HEK293 (cell line): ENCODE measurements at regions not wholly inside any gene's neighbourhood (a gene's known extent, or its start where the extent isn't known, plus 50 kb on each side); places are given as distances from the start of the nearest gene placed in this dataset.

Source experiments
- CTCF ChIA-PET: fragments of 350-600 bp; formaldehyde crosslinking; extraction: SDS; loops from one replicate; lab custom pipeline; 2021; ENCODE audit warnings: antibody characterized with exemption; lab: Yijun Ruan, JAX
- POLR2A ChIA-PET: fragments of 300-600 bp; formaldehyde crosslinking; extraction: SDS; loops from one replicate; lab custom pipeline; 2020; ENCODE audit warnings: antibody characterized with exemption, inconsistent platforms; lab: Yijun Ruan, JAX
- H3K27ac ChIP-seq: fragments of 200-500 bp; sonication (Bioruptor generic); 2 replicates; pipeline ENCODE4 v1.5.1; 2014; ENCODE audit warnings: low read depth, low read length, control low read depth, inconsistent platforms; ENCODE audit errors: extremely low read depth
- H3K36me3 ChIP-seq, 2 experiments: fragments of 200-500 bp in 1 of 2; sonication (Bioruptor generic) in 1 of 2; 1 replicate in 1 of 2; 2 replicates in 1 of 2; pipeline ENCODE4 v1.5.1; 2014 to 2017; ENCODE audit warnings: inconsistent platforms in 2 of 2, low read length in 2 of 2; ENCODE audit not compliant: control insufficient read depth in 2 of 2, insufficient read depth in 1 of 2
- H3K4me1 ChIP-seq: fragments of 200-500 bp; sonication (Bioruptor generic); 2 replicates; pipeline ENCODE4 v1.5.1; 2014; ENCODE audit warnings: mild to moderate bottlenecking, low read length, inconsistent platforms; ENCODE audit not compliant: control insufficient read depth, insufficient read depth
- H3K4me3 ChIP-seq: 2 replicates; pipeline ENCODE4 v1.5.1; 2011; ENCODE audit warnings: low read depth, mild to moderate bottlenecking, control low read depth, low read length, moderate library complexity
- H3K9me3 ChIP-seq: fragments of 200-500 bp; sonication (Bioruptor generic); 2 replicates; pipeline ENCODE4 v1.5.1; 2014; ENCODE audit warnings: low read depth, low read length, inconsistent platforms; ENCODE audit not compliant: control insufficient read depth, insufficient read depth
- BCL6B ChIP-seq: fragments of 450-650 bp; formaldehyde crosslinking; IDR thresholded peaks from 2 replicates; pipeline ENCODE4 v1.5.1; 2017; ENCODE audit warnings: missing biosample characterization, missing genetic modification characterization
- GLIS1 ChIP-seq: fragments of 450-650 bp; formaldehyde crosslinking; IDR thresholded peaks from 2 replicates; pipeline ENCODE4 v1.5.1; 2016; ENCODE audit warnings: missing biosample characterization, missing genetic modification characterization
- SETDB1 ChIP-seq: IDR thresholded peaks from one replicate; pipeline ENCODE4 v1.6.1; 2017; ENCODE audit warnings: mild to moderate bottlenecking, low read length, moderate library complexity, mixed read lengths; ENCODE audit not compliant: insufficient read length
- ZBTB17 ChIP-seq: fragments of 450-650 bp; formaldehyde crosslinking; IDR thresholded peaks from 2 replicates; pipeline ENCODE4 v1.5.1; 2016; ENCODE audit warnings: missing biosample characterization, missing genetic modification characterization
- ZFHX2 ChIP-seq: fragments of 450-650 bp; formaldehyde crosslinking; conservative IDR thresholded peaks from 2 replicates; pipeline ENCODE4 v1.5.1; 2016; ENCODE audit warnings: missing biosample characterization, missing genetic modification characterization
- ZFP37 ChIP-seq: fragments of 450-650 bp; formaldehyde crosslinking; IDR thresholded peaks from 2 replicates; pipeline ENCODE4 v1.5.1; 2016; ENCODE audit warnings: missing biosample characterization, missing genetic modification characterization
- ZNF211 ChIP-seq: fragments of 450-650 bp; formaldehyde crosslinking; IDR thresholded peaks from 2 replicates; pipeline ENCODE4 v1.5.1; 2016; ENCODE audit warnings: low read depth, missing biosample characterization, missing genetic modification characterization
- ZNF223 ChIP-seq: fragments of 450-650 bp; formaldehyde crosslinking; IDR thresholded peaks from 2 replicates; pipeline ENCODE4 v1.5.1; 2016; ENCODE audit warnings: missing biosample characterization, missing genetic modification characterization
- ZNF280C ChIP-seq: fragments of 450-650 bp; formaldehyde crosslinking; IDR thresholded peaks from 2 replicates; pipeline ENCODE4 v1.5.1; 2016; ENCODE audit warnings: missing biosample characterization, missing genetic modification characterization
- ZNF335 ChIP-seq: fragments of 450-650 bp; formaldehyde crosslinking; conservative IDR thresholded peaks from 2 replicates; pipeline ENCODE4 v1.5.1; 2016; ENCODE audit warnings: missing biosample characterization, missing genetic modification characterization
- ZNF529 ChIP-seq: fragments of 450-650 bp; formaldehyde crosslinking; IDR thresholded peaks from 2 replicates; pipeline ENCODE4 v1.5.1; 2017; ENCODE audit warnings: missing genetic modification characterization, missing biosample characterization; ENCODE audit not compliant: insufficient replicate concordance
- ZNF560 ChIP-seq: fragments of 450-650 bp; formaldehyde crosslinking; IDR thresholded peaks from 2 replicates; pipeline ENCODE4 v1.5.1; 2017; ENCODE audit warnings: missing biosample characterization, missing genetic modification characterization, borderline replicate concordance
- ZNF623 ChIP-seq: fragments of 450-650 bp; formaldehyde crosslinking; IDR thresholded peaks from 2 replicates; pipeline ENCODE4 v1.5.1; 2016; ENCODE audit warnings: missing biosample characterization, missing genetic modification characterization
- ZSCAN30 ChIP-seq: fragments of 450-650 bp; IDR thresholded peaks from 2 replicates; pipeline ENCODE4 v1.5.1; 2018; ENCODE audit warnings: missing biosample characterization, mild to moderate bottlenecking, missing genetic modification characterization, moderate library complexity
- TF ChIP-seq, protein P1 (sequence below): fragments of 450-650 bp; formaldehyde crosslinking; IDR thresholded peaks from 2 replicates; pipeline ENCODE4 v1.5.1; 2016; ENCODE audit warnings: missing biosample characterization, missing genetic modification characterization, borderline replicate concordance
- TF ChIP-seq, protein P2 (sequence below): fragments of 450-650 bp; formaldehyde crosslinking; IDR thresholded peaks from 2 replicates; pipeline ENCODE4 v1.5.1; 2016; ENCODE audit warnings: missing biosample characterization, missing genetic modification characterization, borderline replicate concordance
- TF ChIP-seq, protein P3 (sequence below): fragments of 450-650 bp; formaldehyde crosslinking; IDR thresholded peaks from 2 replicates; pipeline ENCODE4 v1.5.1; 2016; ENCODE audit warnings: missing biosample characterization, missing genetic modification characterization

GRCh38 chr7:131620673-131621609 lies 64.5 kb upstream of the PODXL start (continued):
- TF ChIP-seq ZNF280C, result peak; percentile 74; the same call in 1 of the 2 replicates

GRCh38 chr7:131619336-131620305 lies 63.2 kb upstream of the PODXL start:
- no peak overlapping the region for H3K4me3 ChIP-seq
- TF ChIP-seq ZBTB17 (tag by site-specific recombination), result no peak
- no peak for TF ChIP-seq ZNF560 (tag by site-specific recombination)
- no peak for TF ChIP-seq ZFHX2 (tag by site-specific recombination)
- TF ChIP-seq, protein P1, sequence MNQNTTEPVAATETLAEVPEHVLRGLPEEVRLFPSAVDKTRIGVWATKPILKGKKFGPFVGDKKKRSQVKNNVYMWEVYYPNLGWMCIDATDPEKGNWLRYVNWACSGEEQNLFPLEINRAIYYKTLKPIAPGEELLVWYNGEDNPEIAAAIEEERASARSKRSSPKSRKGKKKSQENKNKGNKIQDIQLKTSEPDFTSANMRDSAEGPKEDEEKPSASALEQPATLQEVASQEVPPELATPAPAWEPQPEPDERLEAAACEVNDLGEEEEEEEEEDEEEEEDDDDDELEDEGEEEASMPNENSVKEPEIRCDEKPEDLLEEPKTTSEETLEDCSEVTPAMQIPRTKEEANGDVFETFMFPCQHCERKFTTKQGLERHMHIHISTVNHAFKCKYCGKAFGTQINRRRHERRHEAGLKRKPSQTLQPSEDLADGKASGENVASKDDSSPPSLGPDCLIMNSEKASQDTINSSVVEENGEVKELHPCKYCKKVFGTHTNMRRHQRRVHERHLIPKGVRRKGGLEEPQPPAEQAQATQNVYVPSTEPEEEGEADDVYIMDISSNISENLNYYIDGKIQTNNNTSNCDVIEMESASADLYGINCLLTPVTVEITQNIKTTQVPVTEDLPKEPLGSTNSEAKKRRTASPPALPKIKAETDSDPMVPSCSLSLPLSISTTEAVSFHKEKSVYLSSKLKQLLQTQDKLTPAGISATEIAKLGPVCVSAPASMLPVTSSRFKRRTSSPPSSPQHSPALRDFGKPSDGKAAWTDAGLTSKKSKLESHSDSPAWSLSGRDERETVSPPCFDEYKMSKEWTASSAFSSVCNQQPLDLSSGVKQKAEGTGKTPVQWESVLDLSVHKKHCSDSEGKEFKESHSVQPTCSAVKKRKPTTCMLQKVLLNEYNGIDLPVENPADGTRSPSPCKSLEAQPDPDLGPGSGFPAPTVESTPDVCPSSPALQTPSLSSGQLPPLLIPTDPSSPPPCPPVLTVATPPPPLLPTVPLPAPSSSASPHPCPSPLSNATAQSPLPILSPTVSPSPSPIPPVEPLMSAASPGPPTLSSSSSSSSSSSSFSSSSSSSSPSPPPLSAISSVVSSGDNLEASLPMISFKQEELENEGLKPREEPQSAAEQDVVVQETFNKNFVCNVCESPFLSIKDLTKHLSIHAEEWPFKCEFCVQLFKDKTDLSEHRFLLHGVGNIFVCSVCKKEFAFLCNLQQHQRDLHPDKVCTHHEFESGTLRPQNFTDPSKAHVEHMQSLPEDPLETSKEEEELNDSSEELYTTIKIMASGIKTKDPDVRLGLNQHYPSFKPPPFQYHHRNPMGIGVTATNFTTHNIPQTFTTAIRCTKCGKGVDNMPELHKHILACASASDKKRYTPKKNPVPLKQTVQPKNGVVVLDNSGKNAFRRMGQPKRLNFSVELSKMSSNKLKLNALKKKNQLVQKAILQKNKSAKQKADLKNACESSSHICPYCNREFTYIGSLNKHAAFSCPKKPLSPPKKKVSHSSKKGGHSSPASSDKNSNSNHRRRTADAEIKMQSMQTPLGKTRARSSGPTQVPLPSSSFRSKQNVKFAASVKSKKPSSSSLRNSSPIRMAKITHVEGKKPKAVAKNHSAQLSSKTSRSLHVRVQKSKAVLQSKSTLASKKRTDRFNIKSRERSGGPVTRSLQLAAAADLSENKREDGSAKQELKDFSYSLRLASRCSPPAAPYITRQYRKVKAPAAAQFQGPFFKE (tag by site-specific recombination), result no peak
- TF ChIP-seq ZNF335 (tag by site-specific recombination), result no peak
- TF ChIP-seq SETDB1, result no peak
- TF ChIP-seq ZSCAN30, result no peak
- TF ChIP-seq, protein P2, sequence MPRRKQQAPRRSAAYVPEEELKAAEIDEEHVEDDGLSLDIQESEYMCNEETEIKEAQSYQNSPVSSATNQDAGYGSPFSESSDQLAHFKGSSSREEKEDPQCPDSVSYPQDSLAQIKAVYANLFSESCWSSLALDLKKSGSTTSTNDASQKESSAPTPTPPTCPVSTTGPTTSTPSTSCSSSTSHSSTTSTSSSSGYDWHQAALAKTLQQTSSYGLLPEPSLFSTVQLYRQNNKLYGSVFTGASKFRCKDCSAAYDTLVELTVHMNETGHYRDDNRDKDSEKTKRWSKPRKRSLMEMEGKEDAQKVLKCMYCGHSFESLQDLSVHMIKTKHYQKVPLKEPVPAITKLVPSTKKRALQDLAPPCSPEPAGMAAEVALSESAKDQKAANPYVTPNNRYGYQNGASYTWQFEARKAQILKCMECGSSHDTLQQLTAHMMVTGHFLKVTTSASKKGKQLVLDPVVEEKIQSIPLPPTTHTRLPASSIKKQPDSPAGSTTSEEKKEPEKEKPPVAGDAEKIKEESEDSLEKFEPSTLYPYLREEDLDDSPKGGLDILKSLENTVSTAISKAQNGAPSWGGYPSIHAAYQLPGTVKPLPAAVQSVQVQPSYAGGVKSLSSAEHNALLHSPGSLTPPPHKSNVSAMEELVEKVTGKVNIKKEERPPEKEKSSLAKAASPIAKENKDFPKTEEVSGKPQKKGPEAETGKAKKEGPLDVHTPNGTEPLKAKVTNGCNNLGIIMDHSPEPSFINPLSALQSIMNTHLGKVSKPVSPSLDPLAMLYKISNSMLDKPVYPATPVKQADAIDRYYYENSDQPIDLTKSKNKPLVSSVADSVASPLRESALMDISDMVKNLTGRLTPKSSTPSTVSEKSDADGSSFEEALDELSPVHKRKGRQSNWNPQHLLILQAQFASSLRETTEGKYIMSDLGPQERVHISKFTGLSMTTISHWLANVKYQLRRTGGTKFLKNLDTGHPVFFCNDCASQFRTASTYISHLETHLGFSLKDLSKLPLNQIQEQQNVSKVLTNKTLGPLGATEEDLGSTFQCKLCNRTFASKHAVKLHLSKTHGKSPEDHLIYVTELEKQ, result no peak
- TF ChIP-seq ZNF223 (tag by site-specific recombination), result no peak
- no peak for TF ChIP-seq BCL6B (tag by site-specific recombination)
- TF ChIP-seq GLIS1 (tag by site-specific recombination), result no peak
- no peak for TF ChIP-seq ZNF211 (tag by site-specific recombination)
- TF ChIP-seq ZNF623 (tag by site-specific recombination), result no peak
- TF ChIP-seq ZFP37 (tag by site-specific recombination), result no peak
- TF ChIP-seq, protein P3, sequence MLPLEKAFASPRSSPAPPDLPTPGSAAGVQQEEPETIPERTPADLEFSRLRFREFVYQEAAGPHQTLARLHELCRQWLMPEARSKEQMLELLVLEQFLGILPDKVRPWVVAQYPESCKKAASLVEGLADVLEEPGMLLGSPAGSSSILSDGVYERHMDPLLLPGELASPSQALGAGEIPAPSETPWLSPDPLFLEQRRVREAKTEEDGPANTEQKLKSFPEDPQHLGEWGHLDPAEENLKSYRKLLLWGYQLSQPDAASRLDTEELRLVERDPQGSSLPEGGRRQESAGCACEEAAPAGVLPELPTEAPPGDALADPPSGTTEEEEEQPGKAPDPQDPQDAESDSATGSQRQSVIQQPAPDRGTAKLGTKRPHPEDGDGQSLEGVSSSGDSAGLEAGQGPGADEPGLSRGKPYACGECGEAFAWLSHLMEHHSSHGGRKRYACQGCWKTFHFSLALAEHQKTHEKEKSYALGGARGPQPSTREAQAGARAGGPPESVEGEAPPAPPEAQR (tag by site-specific recombination), result no peak
- no peak for TF ChIP-seq ZNF529 (tag by site-specific recombination)
- no peaks in the 10 kb centered on the region for H3K9me3 ChIP-seq
- ChIA-PET CTCF (no interaction called here), POLR2A (no interaction called here)
- H3K4me1 ChIP-seq, result no peaks in the 10 kb centered on the region
- no peaks in the 10 kb centered on the region for H3K36me3 ChIP-seq
- no peak overlapping the region for H3K27ac ChIP-seq
